ENCODE measurements at regions not wholly inside any gene's neighbourhood (a gene's known extent, or its start where the extent isn't known, plus 50 kb on each side); places are given as distances from the start of the nearest gene placed in this dataset.
A peak's percentile ranks its signal among the peaks of the same experiment; 100 is the strongest.
"Not testable (repeated sequence)": the region's sequence is repeated elsewhere in the genome, so short reads cannot be mapped to it uniquely, and the experiment has no call there.

DNA sequence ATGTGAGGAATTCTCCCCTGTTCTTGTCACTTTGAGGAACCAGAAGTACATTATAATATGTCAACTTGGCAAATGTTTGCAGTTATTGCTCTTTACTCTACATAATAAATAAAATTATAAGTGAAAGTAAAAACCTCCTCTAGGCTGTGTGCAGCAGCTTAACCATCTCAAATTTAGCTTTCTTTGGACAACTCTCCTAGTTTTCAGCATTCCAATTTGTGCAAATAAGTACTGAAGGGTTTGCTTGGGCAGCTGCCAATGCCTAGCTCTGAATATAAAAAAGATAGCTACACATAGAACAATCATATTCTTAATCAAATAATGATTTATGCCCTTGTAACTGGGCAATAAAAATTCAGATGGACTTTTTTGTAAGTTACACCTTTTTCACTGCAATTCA lies 82.5 kb downstream of the GASK1B start:
- DNase-seq (no peak), ATAC-seq (peak in 1 of 8 donors; percentile 42)
- peak overlapping the region in 1 of 10 donors; percentile 24 for H3K4me3 ChIP-seq
- TF ChIP-seq, protein P1, sequence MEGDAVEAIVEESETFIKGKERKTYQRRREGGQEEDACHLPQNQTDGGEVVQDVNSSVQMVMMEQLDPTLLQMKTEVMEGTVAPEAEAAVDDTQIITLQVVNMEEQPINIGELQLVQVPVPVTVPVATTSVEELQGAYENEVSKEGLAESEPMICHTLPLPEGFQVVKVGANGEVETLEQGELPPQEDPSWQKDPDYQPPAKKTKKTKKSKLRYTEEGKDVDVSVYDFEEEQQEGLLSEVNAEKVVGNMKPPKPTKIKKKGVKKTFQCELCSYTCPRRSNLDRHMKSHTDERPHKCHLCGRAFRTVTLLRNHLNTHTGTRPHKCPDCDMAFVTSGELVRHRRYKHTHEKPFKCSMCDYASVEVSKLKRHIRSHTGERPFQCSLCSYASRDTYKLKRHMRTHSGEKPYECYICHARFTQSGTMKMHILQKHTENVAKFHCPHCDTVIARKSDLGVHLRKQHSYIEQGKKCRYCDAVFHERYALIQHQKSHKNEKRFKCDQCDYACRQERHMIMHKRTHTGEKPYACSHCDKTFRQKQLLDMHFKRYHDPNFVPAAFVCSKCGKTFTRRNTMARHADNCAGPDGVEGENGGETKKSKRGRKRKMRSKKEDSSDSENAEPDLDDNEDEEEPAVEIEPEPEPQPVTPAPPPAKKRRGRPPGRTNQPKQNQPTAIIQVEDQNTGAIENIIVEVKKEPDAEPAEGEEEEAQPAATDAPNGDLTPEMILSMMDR (IDR thresholded peaks at IDR 0.05): no peak
- no peaks in the 10 kb centered on the region for H3K27me3 ChIP-seq
- no peaks in the 10 kb centered on the region for H3K9me3 ChIP-seq
- intact Hi-C loops (cut with DNase I): no loop called here
- H3K36me3 ChIP-seq: no peaks in the 10 kb centered on the region
- H3K27ac ChIP-seq: no peak overlapping the region
- peaks cover 0 to 14% (median 4%) of the 10 kb centered on the region in 9 donors for H3K4me1 ChIP-seq

DNA sequence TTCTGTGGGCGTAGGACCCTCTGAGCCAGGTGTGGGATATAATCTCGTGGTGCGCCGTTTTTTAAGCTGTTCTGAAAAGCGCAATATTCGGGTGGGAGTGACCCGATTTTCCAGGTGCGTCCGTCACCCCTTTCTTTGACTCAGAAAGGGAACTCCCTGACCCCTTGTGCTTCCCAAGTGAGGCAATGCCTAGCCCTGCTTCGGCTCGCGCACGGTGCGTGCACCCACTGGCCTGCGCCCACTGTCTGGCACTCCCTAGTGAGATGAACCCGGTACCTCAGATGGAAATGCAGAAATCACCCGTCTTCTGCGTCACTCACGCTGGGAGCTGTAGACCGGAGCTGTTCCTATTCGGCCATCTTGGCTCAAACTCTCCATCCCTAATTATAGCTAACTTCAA lies 82.9 kb downstream of the GASK1B start:
- H3K4me3 ChIP-seq: peak overlapping the region in 1 of 10 donors; percentile 24
- DNase-seq; ATAC-seq; H3K9me3 ChIP-seq; H3K36me3 ChIP-seq; H3K27me3 ChIP-seq; H3K27ac ChIP-seq; intact Hi-C loops (cut with DNase I): not testable (repeated sequence)
- WGBS, 2 donors: 86 to 91% methylated on average over 20 of the region's 21 CpGs
- peaks cover 0 to 11% (median 4%) of the 10 kb centered on the region in 9 donors for H3K4me1 ChIP-seq

DNA sequence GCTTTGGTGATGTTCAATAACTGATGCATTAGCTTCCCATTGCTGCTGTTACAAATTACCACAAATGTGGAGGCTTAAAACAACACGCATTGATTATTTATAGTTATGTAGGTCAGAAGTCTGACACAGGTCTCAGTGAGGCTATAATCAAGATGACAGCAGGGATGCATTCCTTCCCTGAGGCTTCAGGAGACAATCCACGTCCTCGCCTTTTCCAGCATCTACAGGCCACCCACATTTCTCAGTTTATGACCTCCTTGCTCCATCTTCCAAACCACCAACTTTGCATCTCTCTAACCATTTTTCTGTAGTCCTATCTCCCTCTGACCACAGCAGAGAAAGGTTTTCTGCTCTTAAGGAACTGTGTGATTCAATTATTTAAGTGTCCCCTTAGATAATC lies 92.5 kb downstream of the GASK1B start:
- Histone ChIP-seq H3K36me3 (no peaks in the 10 kb centered on the region), H3K27ac (peak overlapping the region in 4 of 10 donors; percentile 20 to 59 (median 32)), H3K4me3 (no peak overlapping the region), H3K27me3 (no peaks in the 10 kb centered on the region), H3K4me1 (peaks cover 0 to 13% (median 0%) of the 10 kb centered on the region in 9 donors), H3K9me3 (no peaks in the 10 kb centered on the region)
- TF ChIP-seq, protein P1 (IDR thresholded peaks at IDR 0.05): no peak
- 91 to 93% methylated on average over 3 of the region's 3 CpGs for WGBS, 2 donors
- DNase-seq (no peak), ATAC-seq (no peak)
- intact Hi-C loops (cut with DNase I): no loop called here

DNA sequence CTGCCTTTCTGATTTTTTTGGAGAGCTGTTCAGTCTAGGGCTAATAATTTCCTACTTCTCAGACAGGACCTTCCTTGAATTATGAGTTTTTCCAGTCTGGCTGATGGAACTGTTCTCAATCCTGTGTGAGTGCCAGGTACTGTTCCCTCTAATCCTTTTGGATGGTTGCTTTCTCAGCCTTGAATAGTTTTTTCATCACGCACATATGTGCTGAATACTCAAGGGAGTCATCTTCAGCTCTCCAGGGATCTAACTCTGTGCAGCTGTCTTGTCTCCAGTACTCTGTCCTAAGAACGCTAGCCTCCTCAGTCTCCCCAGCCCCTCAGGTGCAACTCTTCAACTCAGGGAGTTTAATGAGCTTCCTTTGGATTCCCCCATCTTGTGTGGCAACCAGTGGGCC lies 93.2 kb downstream of the GASK1B start:
- TF ChIP-seq, protein P1 (IDR thresholded peaks at IDR 0.05): no peak
- DNase-seq (peak in 1 of 2 donors; percentile 32), ATAC-seq (peak; percentile 48 to 91 (median 84))
- 47 to 56% methylated on average over 2 of the region's 2 CpGs for WGBS, 2 donors
- intact Hi-C loops (cut with DNase I): no loop called here
- Histone ChIP-seq H3K27ac (peak overlapping the region in 6 of 10 donors; percentile 16 to 59 (median 32)), H3K9me3 (no peaks in the 10 kb centered on the region), H3K4me3 (no peak overlapping the region), H3K27me3 (no peaks in the 10 kb centered on the region), H3K4me1 (peaks cover 0 to 13% (median 0%) of the 10 kb centered on the region in 9 donors), H3K36me3 (no peaks in the 10 kb centered on the region)

DNA sequence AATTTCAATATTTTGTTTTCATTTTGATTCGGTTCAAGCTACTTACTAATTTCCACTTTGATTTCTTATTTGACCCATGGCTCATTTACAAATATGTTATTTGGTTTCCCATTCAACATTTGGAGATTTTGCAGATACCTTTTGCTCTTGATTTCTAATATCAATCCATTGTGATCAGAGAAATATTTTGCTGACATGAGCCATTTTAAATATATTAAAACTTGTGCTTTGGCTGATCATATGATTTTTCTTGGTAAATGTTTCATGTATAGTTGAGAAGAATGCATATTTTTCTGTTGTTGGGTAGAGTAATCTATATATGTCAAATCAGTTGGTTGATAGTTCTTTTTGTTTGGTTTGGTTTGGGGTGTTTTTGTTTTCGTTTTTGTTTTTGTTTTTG lies 95.0 kb downstream of the GASK1B start:
- DNase-seq (no peak), ATAC-seq (no peak)
- H3K36me3 ChIP-seq: no peaks in the 10 kb centered on the region
- H3K27ac ChIP-seq: no peak overlapping the region
- no peaks in the 10 kb centered on the region for H3K27me3 ChIP-seq
- no peaks in the 10 kb centered on the region for H3K9me3 ChIP-seq
- intact Hi-C loops (cut with DNase I): no loop called here
- no peak overlapping the region for H3K4me3 ChIP-seq
- peaks cover 0 to 13% (median 0%) of the 10 kb centered on the region in 9 donors for H3K4me1 ChIP-seq
- TF ChIP-seq, protein P1 (IDR thresholded peaks at IDR 0.05): no peak
- 98 to 99% methylated on average over 2 of the region's 2 CpGs for WGBS, 2 donors
